ENCODE measurements at regions not wholly inside any gene's neighbourhood (a gene's known extent, or its start where the extent isn't known, plus 50 kb on each side); places are given as distances from the start of the nearest gene placed in this dataset.

GRCh38 chr4:106423791-106424190 is 55.2 kb upstream of the GIMD1 start:
- no peak overlapping the region for H3K4me3 ChIP-seq
- H3K36me3 ChIP-seq (ENCODE audit: control insufficient read depth, insufficient read depth, low read length) = no peaks in the 10 kb centered on the region
- CTCF ChIA-PET (ENCODE audit: low intra/inter-chr PET ratio) = no interaction called here
- no peaks in the 10 kb centered on the region for H3K4me1 ChIP-seq (replicated peaks in 1 of 2; ENCODE audit: control insufficient read depth in 2 of 2, insufficient read depth in 2 of 2, low read length in 2 of 2)
- no TSS peak for BruUV-seq (replicated peaks)
- H2AFZ ChIP-seq (ENCODE audit: low read depth, low read length) = no peak overlapping the region
- POLR2A ChIA-PET = no interaction called here
- no peaks in the 10 kb centered on the region for H3K27me3 ChIP-seq (ENCODE audit: control insufficient read depth in 2 of 2, insufficient read depth in 2 of 2, low read length in 2 of 2)
- no peak overlapping the region for H3K9ac ChIP-seq (ENCODE audit: insufficient read depth in 1 of 2, low read depth in 2 of 2, low read length in 2 of 2)
- in situ Hi-C loops (cut with MboI) (no loop called here), intact Hi-C loops (cut with micrococcal nuclease) (no loop called here)
- ATAC-seq (no peak), FAIRE-seq (no peak), DNase-seq (ENCODE audit: extremely low read depth in 1 of 4, low spot score in 3 of 4) (no peak)
- H4K20me1 ChIP-seq (replicated peaks; ENCODE audit: control insufficient read depth, insufficient read depth, low read length) = no peaks in the 10 kb centered on the region
- no peaks in the 10 kb centered on the region for H3K79me2 ChIP-seq (ENCODE audit: control insufficient read depth, insufficient read depth, low read length)
- no peaks in the 10 kb centered on the region for H3K9me3 ChIP-seq (replicated peaks; ENCODE audit: control insufficient read depth, insufficient read depth, low read depth, low read length)
- no peaks in the 10 kb centered on the region for H3K9me1 ChIP-seq (ENCODE audit: control insufficient read depth, insufficient read depth, low read length)
- H3K4me2 ChIP-seq (ENCODE audit: insufficient read depth, low read length) = no peak overlapping the region
- H3K27ac ChIP-seq (ENCODE audit: extremely low read depth, low read depth, low read length) = no peak overlapping the region
- TF ChIP-seq EHMT2 (IDR thresholded peaks at IDR 0.05) = no peak

GRCh38 chr4:106422766-106423165 is 54.2 kb upstream of the GIMD1 start:
- in situ Hi-C loops (cut with MboI) = no loop called here
- no peak overlapping the region for H3K9ac ChIP-seq (ENCODE audit: insufficient read depth in 1 of 2, low read depth in 2 of 2, low read length in 2 of 2)
- H3K27ac ChIP-seq (ENCODE audit: extremely low read depth, low read depth, low read length) = no peak overlapping the region
- no peaks in the 10 kb centered on the region for H3K9me1 ChIP-seq (ENCODE audit: control insufficient read depth, insufficient read depth, low read length)
- ATAC-seq = no peak
- no peaks in the 10 kb centered on the region for H3K27me3 ChIP-seq (ENCODE audit: control insufficient read depth in 2 of 2, insufficient read depth in 2 of 2, low read length in 2 of 2)
- no peak overlapping the region for H2AFZ ChIP-seq (ENCODE audit: low read depth, low read length)
- H3K4me2 ChIP-seq (ENCODE audit: insufficient read depth, low read length) = no peak overlapping the region
- no peaks in the 10 kb centered on the region for H3K79me2 ChIP-seq (ENCODE audit: control insufficient read depth, insufficient read depth, low read length)
- H4K20me1 ChIP-seq (replicated peaks; ENCODE audit: control insufficient read depth, insufficient read depth, low read length) = no peaks in the 10 kb centered on the region
- H3K4me3 ChIP-seq = no peak overlapping the region
- no peak for DNase-seq (ENCODE audit: extremely low read depth in 1 of 4, low spot score in 3 of 4)
- WGBS (ENCODE audit: insufficient coverage, low coverage, missing lambda C conversion rate) = 0% methylated on average over 1 of the region's 1 CpG
- no peaks in the 10 kb centered on the region for H3K36me3 ChIP-seq (ENCODE audit: control insufficient read depth, insufficient read depth, low read length)
- no peaks in the 10 kb centered on the region for H3K9me3 ChIP-seq (replicated peaks; ENCODE audit: control insufficient read depth, insufficient read depth, low read depth, low read length)
- CTCF ChIA-PET (ENCODE audit: low intra/inter-chr PET ratio) = no interaction called here
- intact Hi-C loops (cut with micrococcal nuclease) = no loop called here
- FAIRE-seq = no peak
- H3K4me1 ChIP-seq (replicated peaks in 1 of 2; ENCODE audit: control insufficient read depth in 2 of 2, insufficient read depth in 2 of 2, low read length in 2 of 2) = no peaks in the 10 kb centered on the region
- TF ChIP-seq FUS (optimal IDR thresholded peaks at IDR 0.05; ENCODE audit: low read depth, low read length) (no peak), ZNF445 (CRISPR knock-in tag; IDR thresholded peaks at IDR 0.05; ENCODE audit: low read depth) (no peak), CHCHD3 (CRISPR knock-in tag; IDR thresholded peaks at IDR 0.05) (no peak)
- BruUV-seq (replicated peaks) = no TSS peak
- POLR2A ChIA-PET = no interaction called here
